ENCODE measurements at regions not wholly inside any gene's neighbourhood (a gene's known extent, or its start where the extent isn't known, plus 50 kb on each side); places are given as distances from the start of the nearest gene placed in this dataset.
"Not testable (repeated sequence)": the region's sequence is repeated elsewhere in the genome, so short reads cannot be mapped to it uniquely, and the experiment has no call there.

- no peak for DNase-seq
- 85% methylated on average over 2 of the region's 2 CpGs for WGBS (ENCODE audit: insufficient coverage)
- H3K27ac ChIP-seq (ENCODE audit: low read length in 2 of 2): no peak overlapping the region
- no peaks in the 10 kb centered on the region for H3K4me1 ChIP-seq (ENCODE audit: control insufficient read depth in 2 of 2, insufficient read depth in 2 of 2, low read length in 2 of 2)
- intact Hi-C loops (cut with micrococcal nuclease): no loop called here
- H3K9ac ChIP-seq (ENCODE audit: low read length): no peak overlapping the region
- POLR2A ChIA-PET: no interaction called here
- H3K9me3 ChIP-seq (ENCODE audit: control extremely low read depth in 1 of 3, control insufficient read depth in 2 of 3, insufficient read depth in 1 of 3, low read length in 2 of 3): peaks cover 0 to 29% (median 6%) of the 10 kb centered on the region in 3 donors
- ATAC-seq (ENCODE audit: low read depth): no peak
- H3K27me3 Mint-ChIP-seq: no peaks in the 10 kb centered on the region
- no peaks in the 10 kb centered on the region for H3K27me3 ChIP-seq (replicated peaks in 1 of 4; ENCODE audit: control extremely low read depth in 1 of 4, control insufficient read depth in 3 of 4, insufficient read depth in 4 of 4, low read length in 3 of 4)
- H2AFZ ChIP-seq (ENCODE audit: insufficient read depth, low read depth, low read length, poor library complexity, severe bottlenecking): no peak overlapping the region
- H3K4me1 Mint-ChIP-seq: no peaks in the 10 kb centered on the region
- no peaks in the 10 kb centered on the region for H3K79me2 ChIP-seq (ENCODE audit: control insufficient read depth, insufficient read depth, low read length)
- no peak for TF ChIP-seq CTCF (IDR thresholded peaks at IDR 0.05)
- TF ChIP-seq EZH2 (IDR thresholded peaks at IDR 0.05; ENCODE audit: borderline replicate concordance, insufficient read depth, low read depth, low read length, poor library complexity, severe bottlenecking): no peak
- H3K9me3 Mint-ChIP-seq (ENCODE audit: insufficient read depth): peaks cover 5% of the 10 kb centered on the region
- H3K4me3 ChIP-seq (ENCODE audit: control extremely low read depth in 1 of 5, extremely low read depth in 1 of 5, insufficient read depth in 1 of 5, low read depth in 2 of 5, low read length in 4 of 5): no peak overlapping the region
- no peaks in the 10 kb centered on the region for H3K36me3 ChIP-seq (replicated peaks in 1 of 2; ENCODE audit: control extremely low read depth in 1 of 2, control insufficient read depth in 1 of 2, extremely low read depth in 1 of 2, insufficient read depth in 2 of 2, low read length in 1 of 2)
- no peak overlapping the region for H3K4me2 ChIP-seq (replicated peaks; ENCODE audit: low read depth, low read length, poor library complexity, severe bottlenecking)
- CTCF ChIA-PET: no interaction called here
- no peak overlapping the region for H3K4me3 Mint-ChIP-seq
- no peaks in the 10 kb centered on the region for H4K20me1 ChIP-seq (ENCODE audit: control insufficient read depth, insufficient read depth, low read length, poor library complexity, severe bottlenecking)
- H3K27ac Mint-ChIP-seq: no peak overlapping the region
Measured at GRCh38 chr9:82436475-82436874, 447.9 kb downstream of the SPATA31D1 start.

- H3K4me3 Mint-ChIP-seq; H3K9me3 Mint-ChIP-seq (ENCODE audit: insufficient read depth); H3K79me2 ChIP-seq (ENCODE audit: control insufficient read depth, insufficient read depth, low read length); POLR2A ChIA-PET; H3K9ac ChIP-seq (ENCODE audit: low read length); H3K4me1 Mint-ChIP-seq; H3K36me3 ChIP-seq (replicated peaks in 1 of 2; ENCODE audit: control extremely low read depth in 1 of 2, control insufficient read depth in 1 of 2, extremely low read depth in 1 of 2, insufficient read depth in 2 of 2, low read length in 1 of 2); H3K27me3 ChIP-seq (replicated peaks in 1 of 4; ENCODE audit: control extremely low read depth in 1 of 4, control insufficient read depth in 3 of 4, insufficient read depth in 4 of 4, low read length in 3 of 4); H3K27ac ChIP-seq (ENCODE audit: low read length in 2 of 2); H2AFZ ChIP-seq (ENCODE audit: insufficient read depth, low read depth, low read length, poor library complexity, severe bottlenecking); DNase-seq; H3K27ac Mint-ChIP-seq; H3K4me3 ChIP-seq (ENCODE audit: control extremely low read depth in 1 of 5, extremely low read depth in 1 of 5, insufficient read depth in 1 of 5, low read depth in 2 of 5, low read length in 4 of 5); ATAC-seq (ENCODE audit: low read depth); H3K4me1 ChIP-seq (ENCODE audit: control insufficient read depth in 2 of 2, insufficient read depth in 2 of 2, low read length in 2 of 2); intact Hi-C loops (cut with micrococcal nuclease); H3K4me2 ChIP-seq (replicated peaks; ENCODE audit: low read depth, low read length, poor library complexity, severe bottlenecking); H3K27me3 Mint-ChIP-seq; H4K20me1 ChIP-seq (ENCODE audit: control insufficient read depth, insufficient read depth, low read length, poor library complexity, severe bottlenecking): not testable (repeated sequence)
- H3K9me3 ChIP-seq (ENCODE audit: control extremely low read depth in 1 of 3, control insufficient read depth in 2 of 3, insufficient read depth in 1 of 3, low read length in 2 of 3): peaks cover 0 to 24% (median 6%) of the 10 kb centered on the region in 3 donors
- CTCF ChIA-PET: interaction anchor here (0.7 kb wide), 1 partner anchor 13 kb away, joined by 5 read pairs; no protein-coding TSS in a partner anchor
- no CpG with 5 or more reads among the region's 3 CpGs for WGBS (ENCODE audit: insufficient coverage)
Measured at GRCh38 chr9:82437183-82437582, 448.6 kb downstream of the SPATA31D1 start.
